HCT116 (cell line): ENCODE measurements at regions not wholly inside any gene's neighbourhood (a gene's known extent, or its start where the extent isn't known, plus 50 kb on each side); places are given as distances from the start of the nearest gene placed in this dataset.

ENCODE experiments used
- ATAC-seq: fragments of 200-7000 bp; cut with Tn5 transposase; 2 replicates; pipeline ENCODE4 v1.9.1; 2020; ENCODE audit warnings: mild to moderate bottlenecking, moderate library complexity
- BruUV-seq: library from RNA; stranded (reverse); fragments of 400-500 nt; replicated peaks from 2 replicates; lab custom pipeline; 2021; lab: Mats Ljungman, UMichigan
- CTCF ChIA-PET: fragments of 300-600 bp; sonication (Branson Sonifier 250); formaldehyde crosslinking; loops from one replicate; lab custom pipeline; 2021; ENCODE audit warnings: antibody characterized with exemption; lab: Charles Lee
- POLR2A ChIA-PET: fragments of 300-600, 350-600 bp; sonication (Branson Sonifier 250); formaldehyde crosslinking; loops from one replicate; lab custom pipeline; 2021; ENCODE audit warnings: antibody characterized with exemption; lab: Charles Lee
- RAD21 ChIA-PET, 2 experiments: fragments of 300-600 bp; sonication (Branson Sonifier 250); formaldehyde crosslinking; loops; one replicate each; lab custom pipeline; 2023; ENCODE audit warnings: low total read pairs in 2 of 2; ENCODE audit not compliant: uncharacterized antibody in 2 of 2, unreplicated experiment in 2 of 2, low non-redundant PET in 1 of 2; lab: Charles Lee
- DNase-seq: peaks from one replicate; pipeline ENCODE4 v3.0.0-alpha.2; 2010; ENCODE audit warnings: low read depth, low spot score
- H2AFZ ChIP-seq: fragments of 200-600 bp; shearing (Covaris generic), sonication (generic); 2 replicates; pipeline ENCODE4 v1.6.1; 2017; ENCODE audit warnings: low read depth, mixed run types, mixed read lengths, antibody characterized with exemption, low read length; ENCODE audit not compliant: poor library complexity, severe bottlenecking
- H3K27ac ChIP-seq: 2 replicates; pipeline ENCODE4 v1.5.1; 2012; ENCODE audit warnings: low read depth, low read length
- H3K27me3 ChIP-seq: fragments of 200-600 bp; sonication (generic); 2 replicates; pipeline ENCODE4 v1.6.1; 2016; ENCODE audit warnings: mixed run types, low read length, mixed read lengths; ENCODE audit not compliant: insufficient read depth
- H3K36me3 ChIP-seq, 2 experiments: fragments of 200-500 bp in 1 of 2; fragments of 200-600 bp in 1 of 2; sonication (Bioruptor generic) in 1 of 2; sonication (generic) in 1 of 2; 2 replicates each; pipeline versions ENCODE4 v1.5.1 to v1.6.1; 2014 to 2016; ENCODE audit warnings: low read length in 2 of 2, inconsistent platforms in 1 of 2, mixed read lengths in 1 of 2, mixed run types in 1 of 2; ENCODE audit not compliant: insufficient read depth in 2 of 2, control insufficient read depth in 1 of 2
- H3K4me1 ChIP-seq, 2 experiments: fragments of 200-600 bp in 1 of 2; sonication (generic) in 1 of 2; 2 replicates each; pipeline versions ENCODE4 v1.5.1 to v1.6.1; 2012 to 2017; ENCODE audit warnings: low read length in 2 of 2, inconsistent platforms in 1 of 2, mild to moderate bottlenecking in 1 of 2, mixed read lengths in 1 of 2, mixed run types in 1 of 2, moderate library complexity in 1 of 2; ENCODE audit not compliant: insufficient read depth in 2 of 2, control insufficient read depth in 1 of 2
- H3K4me2 ChIP-seq: fragments of 200-600 bp; sonication (generic); 2 replicates; pipeline ENCODE4 v1.6.1; 2017; ENCODE audit warnings: mixed run types, low read length, mixed read lengths
- H3K4me3 ChIP-seq, 2 experiments: fragments of 200-600 bp in 1 of 2; sonication (generic) in 1 of 2; replicated peaks in 1 of 2; 2 replicates each; pipeline ENCODE4 v1.5.1; 2011 to 2016; ENCODE audit warnings: low read length in 2 of 2, control low read depth in 1 of 2, low read depth in 1 of 2, mild to moderate bottlenecking in 1 of 2, mixed read lengths in 1 of 2, mixed run types in 1 of 2
- H3K79me2 ChIP-seq: fragments of 200-600 bp; sonication (generic); 2 replicates; pipeline ENCODE4 v1.6.1; 2017; ENCODE audit warnings: mild to moderate bottlenecking, mixed run types, low read length, moderate library complexity, mixed read lengths; ENCODE audit not compliant: insufficient read depth
- H3K9ac ChIP-seq: fragments of 200-600 bp; sonication (generic); 2 replicates; pipeline ENCODE4 v1.6.1; 2016; ENCODE audit warnings: low read length, mixed read lengths
- H3K9me2 ChIP-seq: fragments of 200-600 bp; sonication (generic), shearing (Covaris generic); 2 replicates; pipeline ENCODE4 v1.6.1; 2017; ENCODE audit warnings: mixed run types, mild to moderate bottlenecking, moderate library complexity; ENCODE audit not compliant: insufficient read depth
- H3K9me3 ChIP-seq, 2 experiments: fragments of 200-500 bp in 1 of 2; fragments of 200-600 bp in 1 of 2; sonication (Bioruptor generic) in 1 of 2; sonication (generic) in 1 of 2; 2 replicates each; pipeline ENCODE4 v1.6.1; 2014 to 2017; ENCODE audit warnings: low read length in 2 of 2, mixed read lengths in 2 of 2, inconsistent platforms in 1 of 2, low read depth in 1 of 2, mild to moderate bottlenecking in 1 of 2, mixed run types in 1 of 2, moderate library complexity in 1 of 2; ENCODE audit not compliant: control insufficient read depth in 1 of 2, insufficient read depth in 1 of 2
- H4K20me1 ChIP-seq: fragments of 200-600 bp; sonication (generic), shearing (Covaris generic); 2 replicates; pipeline ENCODE4 v1.6.1; 2017; ENCODE audit warnings: mixed run types, mild to moderate bottlenecking, moderate library complexity; ENCODE audit not compliant: insufficient read depth
- EGR1 ChIP-seq: IDR thresholded peaks from 2 replicates; pipeline ENCODE4 v1.6.1; 2012; ENCODE audit warnings: low read depth
- ELF1 ChIP-seq: IDR thresholded peaks from 2 replicates; pipeline ENCODE4 v1.6.1; 2012; ENCODE audit warnings: low read depth, borderline replicate concordance
- EZH2 ChIP-seq: fragments of 200-600 bp; sonication (generic); IDR thresholded peaks from 2 replicates; pipeline ENCODE4 v1.6.1; 2017; ENCODE audit warnings: antibody characterized with exemption, mixed run types
- EZH2phosphoT487 ChIP-seq: fragments of 200-600 bp; IDR thresholded peaks from 2 replicates; pipeline ENCODE4 v1.6.1; 2018; ENCODE audit warnings: antibody characterized with exemption, borderline replicate concordance
- FOSL1 ChIP-seq: IDR thresholded peaks from 2 replicates; pipeline ENCODE4 v1.6.1; 2012; ENCODE audit warnings: low read depth
- JUND ChIP-seq: IDR thresholded peaks from 2 replicates; pipeline ENCODE4 v1.6.1; 2012
- POLR2A ChIP-seq: IDR thresholded peaks from 2 replicates; pipeline ENCODE4 v1.7.0; 2011; ENCODE audit warnings: borderline replicate concordance; ENCODE audit not compliant: insufficient read depth, insufficient read length; ENCODE audit errors: extremely low read depth
- POLR2AphosphoS5 ChIP-seq: IDR thresholded peaks from 2 replicates; pipeline ENCODE4 v1.6.1; 2011; ENCODE audit warnings: mild to moderate bottlenecking, low read depth, low read length, moderate library complexity
- RAD21 ChIP-seq: IDR thresholded peaks from 2 replicates; pipeline ENCODE4 v1.6.1; 2012; ENCODE audit warnings: low read depth, mild to moderate bottlenecking
- SP1 ChIP-seq: IDR thresholded peaks from 2 replicates; pipeline ENCODE4 v1.6.1; 2012; ENCODE audit warnings: low read depth
- TCF7L2 ChIP-seq: IDR thresholded peaks from 2 replicates; pipeline ENCODE4 v1.7.0; 2011; ENCODE audit warnings: borderline replicate concordance, inconsistent platforms; ENCODE audit not compliant: insufficient read depth, insufficient read length; ENCODE audit errors: extremely low read depth
- YY1 ChIP-seq: IDR thresholded peaks from 2 replicates; pipeline ENCODE4 v1.6.1; 2011; ENCODE audit warnings: low read length, low read depth, moderate library complexity, mild to moderate bottlenecking; ENCODE audit not compliant: insufficient replicate concordance; ENCODE audit errors: extremely low read depth
- ZBTB33 ChIP-seq: IDR thresholded peaks from 2 replicates; pipeline ENCODE4 v1.6.1; 2011; ENCODE audit warnings: mild to moderate bottlenecking, low read length, moderate library complexity; ENCODE audit not compliant: insufficient replicate concordance; ENCODE audit errors: extremely low read depth
- ZFX ChIP-seq: fragments of 450-650 bp; IDR thresholded peaks from 2 replicates; pipeline ENCODE4 v1.6.1; 2017
- ZNF274 ChIP-seq: fragments of 200-500 bp; sonication (Bioruptor generic); IDR thresholded peaks from 2 replicates; pipeline ENCODE4 v1.6.1; 2014; ENCODE audit warnings: mild to moderate bottlenecking, low read depth, low read length, inconsistent platforms
- intact Hi-C: fragments of 100-400 bp; cut with micrococcal nuclease; formaldehyde crosslinking; loops from 2 replicates; pipeline ENCODE4 v1.10.0; 2022
- TF ChIP-seq, protein P1 (sequence below), 3 experiments: fragments of 200-600 bp in 1 of 3; sonication (generic) in 1 of 3; IDR thresholded peaks in 2 of 3; conservative IDR thresholded peaks in 1 of 3; 2 replicates each; pipeline ENCODE4 v1.5.1; 2012 to 2017; ENCODE audit warnings: low read depth in 2 of 3, low read length in 2 of 3, antibody characterized with exemption in 1 of 3, borderline replicate concordance in 1 of 3, control low read depth in 1 of 3, mild to moderate bottlenecking in 1 of 3, mixed read lengths in 1 of 3, mixed run types in 1 of 3, moderate library complexity in 1 of 3; ENCODE audit not compliant: insufficient read depth in 1 of 3

DNA sequence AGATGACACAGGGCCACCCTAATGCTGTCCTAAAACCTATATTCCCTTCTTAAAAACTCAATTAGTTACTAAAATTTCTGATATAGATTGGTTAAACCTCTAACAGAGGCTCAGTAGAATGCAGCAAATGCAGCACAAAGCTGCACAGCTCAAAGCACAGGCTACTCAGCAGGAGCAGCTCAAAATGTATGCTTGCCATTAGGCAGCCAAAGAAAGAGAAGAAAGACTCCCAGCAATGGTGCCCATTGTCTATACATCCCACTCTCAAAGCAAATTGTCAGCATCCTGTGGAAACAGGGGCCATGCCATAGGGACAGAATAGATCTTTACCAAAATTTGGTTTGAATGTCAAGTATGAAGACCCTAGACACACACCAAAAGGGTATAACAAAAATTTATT, 73.5 kb downstream of the TFPI2 start:
- BruUV-seq: no TSS peak
- Histone ChIP-seq H3K27ac (no peak overlapping the region), H3K9me2 (no peaks in the 10 kb centered on the region), H3K4me3 (no peak overlapping the region), H4K20me1 (no peaks in the 10 kb centered on the region), H3K27me3 (no peaks in the 10 kb centered on the region)
- RAD21 ChIA-PET: no interaction called here
- POLR2A ChIA-PET: no interaction called here
- CTCF ChIA-PET: no interaction called here
- TF ChIP-seq ZBTB33 (no peak), FOSL1 (no peak), RAD21 (no peak), EGR1 (no peak), POLR2A (no peak), EZH2 (no peak), ZFX (no peak), YY1 (no peak), EZH2phosphoT487 (no peak), ZNF274 (no peak), JUND (no peak), ELF1 (no peak), POLR2AphosphoS5 (no peak), TCF7L2 (no peak), SP1 (no peak)
- TF ChIP-seq, protein P1, sequence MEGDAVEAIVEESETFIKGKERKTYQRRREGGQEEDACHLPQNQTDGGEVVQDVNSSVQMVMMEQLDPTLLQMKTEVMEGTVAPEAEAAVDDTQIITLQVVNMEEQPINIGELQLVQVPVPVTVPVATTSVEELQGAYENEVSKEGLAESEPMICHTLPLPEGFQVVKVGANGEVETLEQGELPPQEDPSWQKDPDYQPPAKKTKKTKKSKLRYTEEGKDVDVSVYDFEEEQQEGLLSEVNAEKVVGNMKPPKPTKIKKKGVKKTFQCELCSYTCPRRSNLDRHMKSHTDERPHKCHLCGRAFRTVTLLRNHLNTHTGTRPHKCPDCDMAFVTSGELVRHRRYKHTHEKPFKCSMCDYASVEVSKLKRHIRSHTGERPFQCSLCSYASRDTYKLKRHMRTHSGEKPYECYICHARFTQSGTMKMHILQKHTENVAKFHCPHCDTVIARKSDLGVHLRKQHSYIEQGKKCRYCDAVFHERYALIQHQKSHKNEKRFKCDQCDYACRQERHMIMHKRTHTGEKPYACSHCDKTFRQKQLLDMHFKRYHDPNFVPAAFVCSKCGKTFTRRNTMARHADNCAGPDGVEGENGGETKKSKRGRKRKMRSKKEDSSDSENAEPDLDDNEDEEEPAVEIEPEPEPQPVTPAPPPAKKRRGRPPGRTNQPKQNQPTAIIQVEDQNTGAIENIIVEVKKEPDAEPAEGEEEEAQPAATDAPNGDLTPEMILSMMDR (IDR thresholded peaks at IDR 0.05 in 2 of 3, conservative IDR thresholded peaks at IDR 0.05 in 1 of 3; ENCODE audit: borderline replicate concordance in 1 of 3, insufficient read depth in 1 of 3, low read depth in 2 of 3, low read length in 2 of 3): no peak
- TF ChIP-seq, all 23 proteins: peak for 0
- DNase-seq (no peak), ATAC-seq (no peak)
- Histone ChIP-seq H3K79me2 (no peaks in the 10 kb centered on the region), H3K4me1 (no peaks in the 10 kb centered on the region), H3K9ac (no peak overlapping the region), H3K4me2 (no peak overlapping the region), H3K9me3 (no peaks in the 10 kb centered on the region), H2AFZ (no peak overlapping the region), H3K36me3 (no peaks in the 10 kb centered on the region)
- intact Hi-C loops: no loop called here
